Stomach (tissue), 4 donors: ENCODE measurements at regions not wholly inside any gene's neighbourhood (a gene's known extent, or its start where the extent isn't known, plus 50 kb on each side); places are given as distances from the start of the nearest gene placed in this dataset.

ENCODE experiments used
- EP300 ChIP-seq: sonication (generic); formaldehyde crosslinking; IDR thresholded peaks from one replicate; pipeline ENCODE4 v1.6.1; 2017; ENCODE audit warnings: antibody characterized with exemption
- POLR2A ChIP-seq, 4 donors: fragments of 450-650 bp; IDR thresholded peaks; one replicate each; pipeline ENCODE4 v1.6.1; 2016; ENCODE audit warnings: antibody characterized with exemption in 4 of 4, control low read depth in 2 of 4, mild to moderate bottlenecking in 1 of 4, moderate library complexity in 1 of 4
- POLR2AphosphoS5 ChIP-seq, 3 donors: sonication (generic); formaldehyde crosslinking; IDR thresholded peaks; one replicate each; pipeline ENCODE4 v1.6.1; 2016; ENCODE audit warnings: antibody characterized with exemption in 3 of 3
- TF ChIP-seq, protein P1 (sequence below), 7 experiments: fragments of 450-650 bp in 4 of 7; fragments of 200-600 bp in 3 of 7; sonication (generic) in 3 of 7; IDR thresholded peaks; one replicate each; pipeline ENCODE4 v1.5.1; 2016 to 2019; ENCODE audit warnings: antibody characterized with exemption in 7 of 7, control low read depth in 2 of 7, mild to moderate bottlenecking in 1 of 7

GRCh38 chr15:69826819-69827175, 270.9 kb downstream of the TLE3 start:
- TF ChIP-seq POLR2AphosphoS5 (IDR thresholded peaks at IDR 0.05) (no peak), POLR2A (IDR thresholded peaks at IDR 0.05) (no peak), EP300 (no peak)
- TF ChIP-seq, protein P1, sequence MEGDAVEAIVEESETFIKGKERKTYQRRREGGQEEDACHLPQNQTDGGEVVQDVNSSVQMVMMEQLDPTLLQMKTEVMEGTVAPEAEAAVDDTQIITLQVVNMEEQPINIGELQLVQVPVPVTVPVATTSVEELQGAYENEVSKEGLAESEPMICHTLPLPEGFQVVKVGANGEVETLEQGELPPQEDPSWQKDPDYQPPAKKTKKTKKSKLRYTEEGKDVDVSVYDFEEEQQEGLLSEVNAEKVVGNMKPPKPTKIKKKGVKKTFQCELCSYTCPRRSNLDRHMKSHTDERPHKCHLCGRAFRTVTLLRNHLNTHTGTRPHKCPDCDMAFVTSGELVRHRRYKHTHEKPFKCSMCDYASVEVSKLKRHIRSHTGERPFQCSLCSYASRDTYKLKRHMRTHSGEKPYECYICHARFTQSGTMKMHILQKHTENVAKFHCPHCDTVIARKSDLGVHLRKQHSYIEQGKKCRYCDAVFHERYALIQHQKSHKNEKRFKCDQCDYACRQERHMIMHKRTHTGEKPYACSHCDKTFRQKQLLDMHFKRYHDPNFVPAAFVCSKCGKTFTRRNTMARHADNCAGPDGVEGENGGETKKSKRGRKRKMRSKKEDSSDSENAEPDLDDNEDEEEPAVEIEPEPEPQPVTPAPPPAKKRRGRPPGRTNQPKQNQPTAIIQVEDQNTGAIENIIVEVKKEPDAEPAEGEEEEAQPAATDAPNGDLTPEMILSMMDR (IDR thresholded peaks at IDR 0.05), result no peak
